ENCODE measurements at regions not wholly inside any gene's neighbourhood (a gene's known extent, or its start where the extent isn't known, plus 50 kb on each side); places are given as distances from the start of the nearest gene placed in this dataset.

DNA sequence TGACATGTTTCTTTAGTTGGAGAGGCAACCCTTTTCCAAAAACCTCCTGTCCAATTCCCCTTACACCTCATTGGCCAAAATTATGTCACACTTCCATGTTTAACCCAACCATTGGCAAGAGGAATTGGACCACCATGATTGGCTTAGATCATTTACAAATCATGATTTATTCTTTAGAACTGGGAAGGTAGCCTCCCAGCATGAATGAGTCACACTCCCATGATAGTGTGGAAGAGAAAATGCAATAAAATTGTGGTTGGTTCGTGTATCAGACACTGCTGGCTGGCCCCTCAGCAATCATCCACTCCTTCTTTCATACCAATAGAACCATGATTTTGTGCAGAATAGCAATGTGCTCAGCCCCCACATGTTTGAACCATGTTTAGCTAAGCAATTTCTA is 156.6 kb upstream of the ACVR2A start:
- no peak for TF ChIP-seq CTCF (IDR thresholded peaks at IDR 0.05)
- H3K9me3 ChIP-seq, result no peaks in the 10 kb centered on the region
- intact Hi-C loops (cut with DNase I, micrococcal nuclease), result no loop called here
- no peak for DNase-seq
- ATAC-seq, result no peak
- no peak overlapping the region for H3K4me3 ChIP-seq
- H3K4me1 ChIP-seq (ENCODE audit: low read depth), result no peaks in the 10 kb centered on the region
- no peaks in the 10 kb centered on the region for H3K36me3 ChIP-seq (ENCODE audit: low read depth)

DNA sequence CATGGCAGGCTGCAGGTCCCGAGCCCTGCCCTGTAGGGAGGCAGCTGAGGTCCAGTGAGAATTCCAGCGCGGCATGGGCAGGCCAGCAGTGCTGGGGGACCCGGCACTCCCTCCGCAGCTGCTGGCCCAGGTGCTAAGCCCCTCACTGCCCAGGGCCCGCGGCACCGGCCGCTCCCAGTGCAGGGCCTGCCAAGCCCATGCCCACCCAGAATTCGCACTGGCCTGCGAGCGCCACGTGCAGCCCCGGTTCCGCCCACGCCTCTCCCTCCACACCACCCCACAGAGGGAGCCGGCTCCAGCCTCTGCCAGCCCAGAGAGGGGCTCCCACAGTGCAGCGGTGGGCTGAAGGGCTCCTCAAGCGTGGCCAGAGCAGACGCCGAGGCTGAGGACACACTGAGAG is 158.5 kb upstream of the ACVR2A start:
- intact Hi-C loops (cut with DNase I, micrococcal nuclease), result no loop called here
- Histone ChIP-seq H3K4me1 (ENCODE audit: low read depth) (no peaks in the 10 kb centered on the region), H3K36me3 (ENCODE audit: low read depth) (no peaks in the 10 kb centered on the region), H3K9me3 (no peaks in the 10 kb centered on the region), H3K4me3 (no peak overlapping the region)
- no peak for DNase-seq
- TF ChIP-seq CTCF (IDR thresholded peaks at IDR 0.05), result no peak
- ATAC-seq, result no peak

DNA sequence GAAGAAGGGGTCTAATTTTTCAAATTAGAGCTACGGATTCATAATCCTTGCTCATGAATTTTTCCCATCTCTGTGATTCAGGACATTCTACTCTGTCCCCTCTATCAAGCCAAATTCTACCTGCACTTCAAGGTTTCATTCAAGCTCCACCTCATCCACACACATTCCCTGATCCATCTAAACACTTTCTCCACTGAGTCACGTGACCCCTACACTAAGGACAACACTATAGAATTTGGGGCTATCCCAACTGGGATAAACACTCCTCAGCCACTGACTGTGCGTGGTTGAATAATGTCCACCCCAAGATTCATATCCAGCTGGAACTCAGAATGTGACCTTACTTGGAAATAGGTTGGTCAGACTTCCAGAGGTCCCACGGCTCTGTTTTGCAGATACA is 159.9 kb upstream of the ACVR2A start:
- no peak for DNase-seq

GRCh38 chr2:147683380-147683779 is 161.4 kb upstream of the ACVR2A start:
- no peak for TF ChIP-seq CTCF (IDR thresholded peaks at IDR 0.05)
- no peaks in the 10 kb centered on the region for H3K4me1 ChIP-seq (ENCODE audit: low read depth)
- H3K36me3 ChIP-seq (ENCODE audit: low read depth), result no peaks in the 10 kb centered on the region
- intact Hi-C loops (cut with DNase I, micrococcal nuclease), result no loop called here
- no peak for DNase-seq
- H3K9me3 ChIP-seq, result no peaks in the 10 kb centered on the region
- no peak overlapping the region for H3K4me3 ChIP-seq
- no peak for ATAC-seq

More for the DNA sequence above, 159.9 kb upstream of the ACVR2A start:
- H3K9me3 ChIP-seq, result no peaks in the 10 kb centered on the region
- H3K4me3 ChIP-seq, result no peak overlapping the region
- H3K36me3 ChIP-seq (ENCODE audit: low read depth), result no peaks in the 10 kb centered on the region
- no peak for TF ChIP-seq CTCF (IDR thresholded peaks at IDR 0.05)
- ATAC-seq, result no peak
- no peaks in the 10 kb centered on the region for H3K4me1 ChIP-seq (ENCODE audit: low read depth)
- intact Hi-C loops (cut with DNase I, micrococcal nuclease), result no loop called here

DNA sequence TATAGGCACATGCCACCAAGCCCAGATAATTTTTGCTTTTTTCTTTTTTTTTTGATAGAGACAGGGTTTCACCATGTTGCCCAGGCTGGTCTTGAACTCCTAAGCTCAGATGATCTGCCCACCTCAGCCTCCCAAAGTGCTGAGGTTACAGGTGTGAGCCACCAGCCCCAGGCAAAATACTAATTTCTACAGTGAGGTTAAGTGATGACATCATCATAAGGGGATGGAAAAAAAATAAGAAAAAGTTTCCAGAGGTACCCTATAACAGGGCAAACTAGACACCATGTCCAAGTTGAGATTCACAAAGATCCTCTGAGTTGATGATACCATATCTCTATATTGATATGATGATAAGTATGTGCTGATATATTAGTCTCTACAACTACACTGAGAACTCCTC is 163.7 kb upstream of the ACVR2A start:
- H3K9me3 ChIP-seq, result no peaks in the 10 kb centered on the region
- DNase-seq (no peak), ATAC-seq (no peak)
- intact Hi-C loops (cut with DNase I, micrococcal nuclease), result no loop called here
- H3K4me1 ChIP-seq (ENCODE audit: low read depth), result no peaks in the 10 kb centered on the region
- TF ChIP-seq CTCF (IDR thresholded peaks at IDR 0.05), result no peak
- H3K36me3 ChIP-seq (ENCODE audit: low read depth), result no peaks in the 10 kb centered on the region
- H3K4me3 ChIP-seq, result no peak overlapping the region

DNA sequence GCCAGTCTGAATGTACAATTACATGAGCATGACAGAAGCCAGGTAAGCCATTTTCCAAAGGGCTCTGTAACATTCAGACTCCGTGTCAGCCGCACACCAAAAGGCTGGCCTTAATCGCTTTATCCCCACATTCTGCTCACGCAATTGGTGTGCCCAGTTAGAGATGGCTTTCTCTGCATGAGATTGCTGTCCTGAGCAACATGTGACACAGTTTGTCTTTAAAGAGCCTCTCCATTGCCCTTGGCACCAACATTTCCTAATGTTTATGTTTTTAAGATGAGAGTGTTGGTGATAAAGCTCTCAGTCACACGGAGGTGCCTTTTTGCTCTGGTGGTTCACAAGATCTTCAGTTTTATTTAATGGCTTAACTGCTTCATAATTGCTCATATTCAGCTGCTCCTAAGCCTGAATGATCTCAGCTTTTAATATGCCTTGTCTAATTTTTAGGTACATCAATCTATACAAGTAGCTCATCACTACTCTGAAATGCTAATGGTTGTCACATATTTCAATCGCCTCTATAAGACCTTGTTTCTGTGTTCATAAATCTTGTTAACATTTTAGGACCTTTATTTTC is 164.8 kb upstream of the ACVR2A start:
- Histone ChIP-seq H3K4me1 (ENCODE audit: low read depth) (no peaks in the 10 kb centered on the region), H3K4me3 (no peak overlapping the region), H3K36me3 (ENCODE audit: low read depth) (no peaks in the 10 kb centered on the region), H3K9me3 (no peaks in the 10 kb centered on the region)
- no peak for TF ChIP-seq CTCF (IDR thresholded peaks at IDR 0.05)
- DNase-seq (no peak), ATAC-seq (no peak)
- intact Hi-C loops (cut with DNase I, micrococcal nuclease), result no loop called here

Data from mucosa of descending colon (tissue), 3 donors.